B cell (primary cell): ENCODE measurements at regions not wholly inside any gene's neighbourhood (a gene's known extent, or its start where the extent isn't known, plus 50 kb on each side); places are given as distances from the start of the nearest gene placed in this dataset.

Experiments used
- EZH2 ChIP-seq: IDR thresholded peaks from 2 replicates; pipeline ENCODE4 v1.6.1; 2012; ENCODE audit warnings: borderline replicate concordance, low read depth, mild to moderate bottlenecking, moderate library complexity, low read length; ENCODE audit not compliant: insufficient read depth, poor library complexity, severe bottlenecking
- TF ChIP-seq, protein P1 (sequence below): fragments of 200-600 bp; IDR thresholded peaks from one replicate; pipeline ENCODE4 v1.8.0; 2022; ENCODE audit warnings: antibody characterized with exemption, mild to moderate bottlenecking

DNA sequence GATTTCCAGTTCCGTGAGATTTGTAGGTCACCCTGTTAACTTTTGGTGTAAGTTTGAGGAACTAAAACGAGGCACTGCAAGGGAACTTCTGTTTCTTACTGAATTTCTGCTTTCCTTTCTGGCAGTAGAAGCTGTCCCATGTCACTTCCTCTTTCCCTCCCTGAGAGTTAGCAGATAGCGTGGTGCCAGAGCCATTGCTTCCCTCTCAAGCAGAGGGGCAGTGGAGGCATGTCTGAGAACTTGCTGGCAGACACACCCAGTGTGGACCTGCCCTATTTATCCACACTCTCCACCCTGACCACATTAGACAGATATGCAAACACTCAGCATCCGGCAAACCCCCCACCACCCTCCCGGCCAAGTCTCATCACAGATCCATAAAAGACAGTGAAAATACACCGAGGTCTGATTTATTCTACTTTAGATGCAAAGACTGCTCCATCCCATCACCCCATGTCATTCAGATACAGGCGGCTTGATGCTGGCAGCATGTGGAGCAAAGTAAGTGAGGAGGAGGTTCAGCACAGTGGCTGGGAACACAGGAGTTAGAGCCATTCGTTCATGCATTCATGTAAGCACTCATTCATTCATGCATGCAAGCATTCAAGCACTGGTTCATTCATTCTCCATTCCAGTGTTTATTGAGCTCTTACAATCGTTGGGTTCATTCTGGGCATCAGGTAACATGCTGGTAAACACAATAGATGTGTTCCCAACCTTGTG, 324.7 kb downstream of the SHQ1 start:
- TF ChIP-seq, protein P1, sequence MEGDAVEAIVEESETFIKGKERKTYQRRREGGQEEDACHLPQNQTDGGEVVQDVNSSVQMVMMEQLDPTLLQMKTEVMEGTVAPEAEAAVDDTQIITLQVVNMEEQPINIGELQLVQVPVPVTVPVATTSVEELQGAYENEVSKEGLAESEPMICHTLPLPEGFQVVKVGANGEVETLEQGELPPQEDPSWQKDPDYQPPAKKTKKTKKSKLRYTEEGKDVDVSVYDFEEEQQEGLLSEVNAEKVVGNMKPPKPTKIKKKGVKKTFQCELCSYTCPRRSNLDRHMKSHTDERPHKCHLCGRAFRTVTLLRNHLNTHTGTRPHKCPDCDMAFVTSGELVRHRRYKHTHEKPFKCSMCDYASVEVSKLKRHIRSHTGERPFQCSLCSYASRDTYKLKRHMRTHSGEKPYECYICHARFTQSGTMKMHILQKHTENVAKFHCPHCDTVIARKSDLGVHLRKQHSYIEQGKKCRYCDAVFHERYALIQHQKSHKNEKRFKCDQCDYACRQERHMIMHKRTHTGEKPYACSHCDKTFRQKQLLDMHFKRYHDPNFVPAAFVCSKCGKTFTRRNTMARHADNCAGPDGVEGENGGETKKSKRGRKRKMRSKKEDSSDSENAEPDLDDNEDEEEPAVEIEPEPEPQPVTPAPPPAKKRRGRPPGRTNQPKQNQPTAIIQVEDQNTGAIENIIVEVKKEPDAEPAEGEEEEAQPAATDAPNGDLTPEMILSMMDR: no peak
- TF ChIP-seq EZH2: no peak
